ENCODE measurements at regions not wholly inside any gene's neighbourhood (a gene's known extent, or its start where the extent isn't known, plus 50 kb on each side); places are given as distances from the start of the nearest gene placed in this dataset.

DNA sequence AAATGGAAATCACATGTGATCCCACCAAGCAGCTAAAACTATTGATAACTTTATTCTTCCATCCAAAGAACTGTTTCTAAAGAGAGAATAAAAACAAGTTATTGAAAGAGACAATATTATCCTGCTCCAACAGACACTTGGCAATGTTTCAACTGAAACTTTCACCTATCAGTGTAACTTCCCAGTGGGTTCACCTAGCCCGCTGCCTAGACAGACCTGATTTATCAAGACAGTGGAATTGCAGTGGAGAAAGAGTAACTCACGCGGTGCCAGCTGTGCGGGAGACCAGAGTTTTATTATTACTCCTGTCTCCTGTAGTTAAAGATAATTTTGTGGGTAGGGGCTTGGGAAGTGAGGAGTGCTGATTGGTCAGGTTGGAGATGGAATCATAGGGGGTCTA lies 199.8 kb downstream of the AHR start:
- ChIA-PET POLR2A (no interaction called here), CTCF (interaction anchor here (0.8 kb wide), 1 partner anchor 19 kb away, joined by 3 read pairs; no protein-coding TSS in a partner anchor)
- TF ChIP-seq, protein P1, sequence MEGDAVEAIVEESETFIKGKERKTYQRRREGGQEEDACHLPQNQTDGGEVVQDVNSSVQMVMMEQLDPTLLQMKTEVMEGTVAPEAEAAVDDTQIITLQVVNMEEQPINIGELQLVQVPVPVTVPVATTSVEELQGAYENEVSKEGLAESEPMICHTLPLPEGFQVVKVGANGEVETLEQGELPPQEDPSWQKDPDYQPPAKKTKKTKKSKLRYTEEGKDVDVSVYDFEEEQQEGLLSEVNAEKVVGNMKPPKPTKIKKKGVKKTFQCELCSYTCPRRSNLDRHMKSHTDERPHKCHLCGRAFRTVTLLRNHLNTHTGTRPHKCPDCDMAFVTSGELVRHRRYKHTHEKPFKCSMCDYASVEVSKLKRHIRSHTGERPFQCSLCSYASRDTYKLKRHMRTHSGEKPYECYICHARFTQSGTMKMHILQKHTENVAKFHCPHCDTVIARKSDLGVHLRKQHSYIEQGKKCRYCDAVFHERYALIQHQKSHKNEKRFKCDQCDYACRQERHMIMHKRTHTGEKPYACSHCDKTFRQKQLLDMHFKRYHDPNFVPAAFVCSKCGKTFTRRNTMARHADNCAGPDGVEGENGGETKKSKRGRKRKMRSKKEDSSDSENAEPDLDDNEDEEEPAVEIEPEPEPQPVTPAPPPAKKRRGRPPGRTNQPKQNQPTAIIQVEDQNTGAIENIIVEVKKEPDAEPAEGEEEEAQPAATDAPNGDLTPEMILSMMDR (IDR thresholded peaks at IDR 0.05; ENCODE audit: insufficient read depth, low read length, missing control alignments): no peak
- no peak overlapping the region for H3K4me3 ChIP-seq (ENCODE audit: low read depth, low read length)
- DNase-seq (ENCODE audit: low read depth, low spot score): no peak

DNA sequence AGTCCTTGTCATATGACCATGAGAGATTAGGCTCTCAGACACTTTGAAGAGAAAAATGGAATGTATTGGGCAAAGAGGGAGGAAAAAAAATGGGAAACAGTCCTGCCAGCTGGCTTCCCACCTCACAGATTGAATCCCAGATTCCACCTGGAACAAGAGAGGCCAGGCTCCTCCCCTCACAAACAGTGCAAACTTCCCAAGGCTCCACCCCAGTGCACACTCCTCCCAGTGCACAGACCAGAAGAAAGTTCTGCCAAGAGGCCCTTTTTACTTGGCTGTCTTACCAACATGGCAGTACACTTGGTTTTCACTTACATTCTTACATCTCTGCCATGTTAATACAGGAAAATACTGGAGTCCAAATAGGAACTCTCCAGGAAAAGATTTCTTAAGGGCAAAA lies 202.3 kb downstream of the AHR start:
- ChIA-PET CTCF (interaction anchor here (0.9 to 1.0 kb wide), 2 partner anchors 11 to 180 kb away, joined by 3 read pairs; no protein-coding TSS in a partner anchor), POLR2A (interaction anchor here (1.2 kb wide), 1 partner anchor 32 kb away, joined by 3 read pairs; no protein-coding TSS in a partner anchor)
- DNase-seq (ENCODE audit: low read depth, low spot score): no peak
- no peak overlapping the region for H3K4me3 ChIP-seq (ENCODE audit: low read depth, low read length)
- TF ChIP-seq, protein P1 (IDR thresholded peaks at IDR 0.05; ENCODE audit: insufficient read depth, low read length, missing control alignments): no peak

DNA sequence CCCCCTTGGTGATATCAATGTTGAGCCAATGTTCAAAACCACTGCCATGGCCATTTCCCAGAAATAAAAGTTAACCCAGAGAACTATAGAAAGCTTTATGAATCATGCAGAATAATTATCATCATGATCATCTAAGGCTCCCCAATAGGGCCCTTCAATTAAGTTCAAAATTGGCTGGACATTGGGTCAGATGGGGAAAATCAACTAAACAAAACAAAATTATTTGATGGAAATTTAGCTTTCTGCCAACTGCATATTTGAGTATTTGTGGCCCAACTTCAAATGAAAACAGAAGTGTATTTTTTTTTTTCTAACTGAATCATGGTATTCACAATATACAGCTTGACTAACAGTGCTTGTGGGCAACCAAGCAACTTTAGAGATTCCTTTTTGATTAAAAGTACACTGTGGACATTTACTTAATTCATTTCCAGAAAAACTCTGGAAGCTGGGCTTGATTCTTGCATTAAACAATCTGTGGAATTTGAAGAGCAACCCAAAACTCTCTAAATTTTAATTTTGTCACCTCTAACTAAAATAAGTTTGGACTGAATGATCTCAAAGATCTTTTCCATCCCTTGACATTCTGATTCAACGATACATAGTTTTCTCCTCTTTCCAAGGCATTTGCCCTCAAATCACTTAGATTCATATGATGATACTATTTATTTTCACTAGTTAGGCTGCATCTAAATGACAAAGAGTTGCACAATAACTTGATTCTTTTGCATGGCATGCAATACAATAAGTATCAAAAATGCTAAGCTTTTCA lies 203.2 kb downstream of the AHR start:
- DNase-seq (ENCODE audit: low read depth, low spot score): no peak
- CTCF ChIA-PET: interaction anchor here (0.9 to 1.0 kb wide), 2 partner anchors 10 to 179 kb away, joined by 3 read pairs; no protein-coding TSS in a partner anchor
- TF ChIP-seq, protein P1 (IDR thresholded peaks at IDR 0.05; ENCODE audit: insufficient read depth, low read length, missing control alignments): no peak
- H3K4me3 ChIP-seq (ENCODE audit: low read depth, low read length): no peak overlapping the region
- POLR2A ChIA-PET: interaction anchor here (0.6 to 1.2 kb wide), 2 partner anchors 32 to 197 kb away, joined by 3 read pairs; no protein-coding TSS in a partner anchor

DNA sequence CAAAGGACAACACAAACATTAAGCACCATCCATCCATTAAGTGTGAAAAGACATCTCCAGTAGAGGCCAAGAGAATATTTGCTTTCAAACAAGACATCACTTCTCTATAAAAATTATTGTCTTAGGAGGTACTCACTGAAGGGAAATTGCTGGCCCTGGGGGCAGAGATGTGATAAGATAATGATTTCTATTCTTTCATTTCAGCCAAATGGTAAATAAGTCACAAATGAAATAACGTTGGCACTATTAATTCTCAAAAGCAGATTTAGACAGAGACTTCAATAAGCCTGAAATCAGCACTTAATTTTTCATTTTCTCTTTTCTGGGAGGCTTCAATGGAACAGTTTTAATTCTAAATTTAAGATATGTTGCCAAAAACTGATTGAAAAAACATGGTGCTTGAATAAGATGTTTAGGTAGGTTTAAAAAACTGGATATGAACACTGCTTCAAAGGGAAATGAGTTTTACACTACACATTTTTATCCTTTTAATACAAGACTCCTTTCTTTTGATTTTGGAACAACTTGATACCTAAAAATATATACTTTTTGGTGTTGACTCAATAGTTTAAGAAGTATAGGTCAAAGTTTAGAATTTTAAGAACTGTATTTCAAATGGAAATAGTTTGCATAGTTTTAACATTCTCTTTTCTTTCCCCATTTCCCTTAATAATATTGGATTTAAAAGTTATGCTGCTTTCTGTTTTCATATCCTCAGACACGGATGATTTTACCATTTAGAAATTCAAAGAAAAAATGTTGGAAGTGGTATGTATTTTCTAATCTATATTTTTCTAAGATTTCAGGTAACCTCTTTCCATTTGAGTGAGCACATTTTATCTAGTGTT lies 204.0 kb downstream of the AHR start:
- no peak for DNase-seq (ENCODE audit: low read depth, low spot score)
- no peak overlapping the region for H3K4me3 ChIP-seq (ENCODE audit: low read depth, low read length)
- ChIA-PET CTCF (no interaction called here), POLR2A (interaction anchor here (1.2 kb wide), 1 partner anchor 31 kb away, joined by 3 read pairs; no protein-coding TSS in a partner anchor)
- TF ChIP-seq, protein P1 (IDR thresholded peaks at IDR 0.05; ENCODE audit: insufficient read depth, low read length, missing control alignments): no peak

DNA sequence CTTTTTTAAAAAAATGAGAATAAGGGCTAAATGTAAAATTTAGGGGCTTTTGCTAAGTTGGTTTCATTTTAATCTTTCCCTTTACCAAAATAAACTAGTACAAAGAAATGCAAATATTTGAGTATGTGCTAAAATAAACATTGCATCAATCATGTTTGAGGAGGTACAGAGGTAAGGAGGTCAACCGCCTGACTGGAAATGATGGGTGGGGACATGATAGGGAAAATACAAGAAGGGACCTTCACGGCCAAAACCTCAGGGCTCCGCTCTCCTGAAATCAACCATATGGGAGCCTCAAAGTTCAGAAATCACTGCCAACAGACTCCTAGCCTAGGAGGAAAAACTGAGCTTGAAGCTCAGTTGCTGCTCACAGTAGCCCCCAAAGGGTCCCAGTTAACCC lies 207.6 kb downstream of the AHR start:
- POLR2A ChIA-PET: no interaction called here
- no peak for DNase-seq (ENCODE audit: low read depth, low spot score)
- CTCF ChIA-PET: interaction anchor here (0.8 to 1.4 kb wide), 3 partner anchors 11 to 205 kb away, joined by 3 to 5 read pairs (median 3); no protein-coding TSS in a partner anchor
- TF ChIP-seq, protein P1 (IDR thresholded peaks at IDR 0.05; ENCODE audit: insufficient read depth, low read length, missing control alignments): no peak
- H3K4me3 ChIP-seq (ENCODE audit: low read depth, low read length): no peak overlapping the region

Data from AG04449 (cell line).